ENCODE measurements at regions not wholly inside any gene's neighbourhood (a gene's known extent, or its start where the extent isn't known, plus 50 kb on each side); places are given as distances from the start of the nearest gene placed in this dataset.

GRCh38 chr3:31288224-31288623 is 244.5 kb upstream of the STT3B start:
- dilution Hi-C loops (cut with HindIII; ENCODE audit: low sequenced_read_pairs, unreplicated experiment), result no loop called here
- Histone ChIP-seq H2AK9ac (replicated peaks; ENCODE audit: low read depth, low read length, poor library complexity) (no peak overlapping the region), H3K4me1 (ENCODE audit: control insufficient read depth, insufficient read depth, low read length) (no peaks in the 10 kb centered on the region), H4K20me1 (ENCODE audit: insufficient read depth, low read length) (no peaks in the 10 kb centered on the region), H2BK20ac (ENCODE audit: low read depth, low read length) (no peak overlapping the region), H3K9ac (ENCODE audit: low read depth, low read length) (no peak overlapping the region), H2BK15ac (ENCODE audit: low read depth, low read length) (no peak overlapping the region), H3K27ac (ENCODE audit: insufficient read depth, low read length) (no peak overlapping the region), H2BK120ac (ENCODE audit: low read depth, low read length) (no peak overlapping the region), H2AK5ac (ENCODE audit: low read depth, low read length) (no peak overlapping the region), H2AFZ (replicated peaks; ENCODE audit: low read length, poor library complexity) (no peak overlapping the region), H3K36me3 (ENCODE audit: control insufficient read depth, insufficient read depth, low read length) (no peaks in the 10 kb centered on the region), H3K4ac (ENCODE audit: low read depth, low read length) (no peak overlapping the region), H3K18ac (ENCODE audit: low read depth, low read length) (no peak overlapping the region), H3K56ac (ENCODE audit: extremely low read depth, insufficient read depth, low read length) (no peak overlapping the region), H3K79me1 (ENCODE audit: low read depth in 1 of 2, low read length in 2 of 2) (no peaks in the 10 kb centered on the region), H3K23ac (ENCODE audit: low read depth, low read length) (no peak overlapping the region), H2BK5ac (ENCODE audit: low read depth, low read length, poor library complexity, severe bottlenecking) (no peak overlapping the region), H3K14ac (replicated peaks; ENCODE audit: low read depth, low read length) (no peak overlapping the region), H3K4me3 (ENCODE audit: insufficient read depth, low read depth, low read length) (no peak overlapping the region), H4K91ac (ENCODE audit: insufficient read depth, low read depth, low read length) (no peak overlapping the region), H3K4me2 (ENCODE audit: low read depth, low read length) (no peak overlapping the region), H3K9me3 (ENCODE audit: control insufficient read depth, insufficient read depth, low read length) (no peaks in the 10 kb centered on the region), H3K27me3 (ENCODE audit: control insufficient read depth, insufficient read depth, low read length) (peaks cover 1% of the 10 kb centered on the region; the same call in 1 of the 2 replicates), H3K9me1 (ENCODE audit: insufficient read depth, low read length) (no peaks in the 10 kb centered on the region), H4K8ac (ENCODE audit: low read depth in 2 of 2, low read length in 2 of 2) (no peak overlapping the region), H4K5ac (ENCODE audit: low read depth, low read length) (no peak overlapping the region)
- no CpG with 5 or more reads among the region's 9 CpGs for WGBS, 2 experiments (ENCODE audit: extremely low coverage in 2 of 2, insufficient read length in 1 of 2)
- TF ChIP-seq, protein P1, sequence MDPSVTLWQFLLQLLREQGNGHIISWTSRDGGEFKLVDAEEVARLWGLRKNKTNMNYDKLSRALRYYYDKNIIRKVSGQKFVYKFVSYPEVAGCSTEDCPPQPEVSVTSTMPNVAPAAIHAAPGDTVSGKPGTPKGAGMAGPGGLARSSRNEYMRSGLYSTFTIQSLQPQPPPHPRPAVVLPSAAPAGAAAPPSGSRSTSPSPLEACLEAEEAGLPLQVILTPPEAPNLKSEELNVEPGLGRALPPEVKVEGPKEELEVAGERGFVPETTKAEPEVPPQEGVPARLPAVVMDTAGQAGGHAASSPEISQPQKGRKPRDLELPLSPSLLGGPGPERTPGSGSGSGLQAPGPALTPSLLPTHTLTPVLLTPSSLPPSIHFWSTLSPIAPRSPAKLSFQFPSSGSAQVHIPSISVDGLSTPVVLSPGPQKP (IDR thresholded peaks at IDR 0.05; ENCODE audit: borderline replicate concordance, low read depth, low read length), result no peak
- TF ChIP-seq BHLHE40 (IDR thresholded peaks at IDR 0.05; ENCODE audit: low read depth, low read length) (no peak), SMC3 (IDR thresholded peaks at IDR 0.05; ENCODE audit: low read depth, low read length) (no peak), CEBPB (IDR thresholded peaks at IDR 0.05; ENCODE audit: low read depth, low read length) (no peak), RCOR1 (IDR thresholded peaks at IDR 0.05; ENCODE audit: insufficient replicate concordance, low read length) (no peak), RAD21 (IDR thresholded peaks at IDR 0.05; ENCODE audit: low read length) (no peak), MAFK (IDR thresholded peaks at IDR 0.05; ENCODE audit: low read depth, low read length) (no peak), CHD1 (IDR thresholded peaks at IDR 0.05; ENCODE audit: low read depth, low read length) (no peak), MXI1 (IDR thresholded peaks at IDR 0.05; ENCODE audit: borderline replicate concordance, low read depth, low read length) (no peak), RFX5 (IDR thresholded peaks at IDR 0.05; ENCODE audit: low read depth, low read length) (no peak), FOS (IDR thresholded peaks at IDR 0.05; ENCODE audit: low read depth, low read length) (no peak)
- TF ChIP-seq, protein P2, sequence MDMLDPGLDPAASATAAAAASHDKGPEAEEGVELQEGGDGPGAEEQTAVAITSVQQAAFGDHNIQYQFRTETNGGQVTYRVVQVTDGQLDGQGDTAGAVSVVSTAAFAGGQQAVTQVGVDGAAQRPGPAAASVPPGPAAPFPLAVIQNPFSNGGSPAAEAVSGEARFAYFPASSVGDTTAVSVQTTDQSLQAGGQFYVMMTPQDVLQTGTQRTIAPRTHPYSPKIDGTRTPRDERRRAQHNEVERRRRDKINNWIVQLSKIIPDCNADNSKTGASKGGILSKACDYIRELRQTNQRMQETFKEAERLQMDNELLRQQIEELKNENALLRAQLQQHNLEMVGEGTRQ (IDR thresholded peaks at IDR 0.05; ENCODE audit: low read depth, low read length), result no peak
- BruUV-seq (replicated peaks), result no TSS peak
- ChIA-PET POLR2A (ENCODE audit: unreplicated experiment) (no interaction called here), CTCF (no interaction called here)
- ATAC-seq (ENCODE audit: low read depth) (no peak), DNase-seq (no peak)
- intact Hi-C loops (cut with micrococcal nuclease), result loop anchor here (1.0 kb wide), 1 partner anchor 46 kb away; no protein-coding TSS in a partner anchor
- in situ Hi-C loops (cut with MboI; ENCODE audit: low sequenced_read_pairs), result no loop called here

Measured in IMR-90 (cell line).